GM19438 (cell line): ENCODE measurements at regions not wholly inside any gene's neighbourhood (a gene's known extent, or its start where the extent isn't known, plus 50 kb on each side); places are given as distances from the start of the nearest gene placed in this dataset.
"Not testable (repeated sequence)": the region's sequence is repeated elsewhere in the genome, so short reads cannot be mapped to it uniquely, and the experiment has no call there.

Source experiments
- ATAC-seq: cut with Tn5 transposase; IDR thresholded peaks from one replicate; pipeline ENCODE4 v1.9.1; 2021; ENCODE audit warnings: low read depth; ENCODE audit not compliant: unreplicated experiment

DNA sequence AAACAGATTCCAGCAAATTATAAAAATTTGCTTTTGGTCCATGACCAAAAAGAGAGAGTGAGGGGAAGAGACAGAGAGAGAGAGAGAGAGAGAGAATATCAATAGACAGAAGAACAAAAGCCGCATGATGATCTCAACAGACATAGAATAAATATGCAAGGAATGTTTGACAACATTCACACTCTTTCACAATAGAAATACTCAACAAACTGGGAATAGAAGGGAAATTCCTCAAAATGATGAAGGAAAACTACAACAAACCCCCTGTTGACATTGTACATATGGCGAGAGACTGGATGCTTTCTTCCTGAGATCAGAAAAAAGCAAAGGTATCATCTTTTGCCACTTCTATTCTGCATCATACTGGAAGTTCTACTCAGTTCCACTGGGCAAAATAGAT is 309.7 kb downstream of the RAD51AP2 start:
- ATAC-seq: no peak

DNA sequence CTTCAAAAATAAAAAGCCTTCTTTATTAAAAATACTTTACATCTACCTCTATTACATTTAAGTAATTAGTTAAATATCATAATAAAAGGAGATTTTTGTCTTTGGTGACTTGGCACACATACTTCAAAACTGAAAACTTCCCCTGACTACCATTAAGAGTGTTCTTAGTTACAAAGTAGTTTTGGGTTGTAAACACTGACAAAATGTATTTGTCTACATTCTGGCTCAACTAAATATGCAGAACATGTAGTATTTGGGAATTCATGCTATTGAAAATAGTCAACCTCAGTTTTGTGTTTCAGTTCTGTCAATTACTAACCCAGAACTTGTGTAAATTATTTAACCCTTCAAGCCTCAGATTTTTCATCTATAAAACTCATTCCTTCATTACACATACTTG is 311.5 kb downstream of the RAD51AP2 start:
- no peak for ATAC-seq

DNA sequence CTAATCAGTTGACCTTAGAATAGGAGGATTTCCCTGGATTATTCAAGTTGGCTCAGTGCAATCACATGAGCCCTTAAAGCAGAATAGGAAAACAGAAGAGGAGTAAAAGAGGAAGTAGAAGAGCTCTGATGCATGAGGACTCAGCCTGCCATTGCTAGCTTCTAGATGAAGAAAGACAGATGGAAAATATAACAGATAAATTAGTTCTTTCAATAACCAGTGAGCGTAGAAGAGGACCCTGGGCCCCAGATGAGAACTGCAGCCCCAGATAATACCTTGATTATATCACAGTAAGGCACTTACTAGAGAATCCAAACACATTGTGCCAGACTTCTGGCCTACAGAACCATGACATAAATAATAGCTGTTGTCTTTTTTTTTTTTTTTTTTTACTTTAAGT is 314.0 kb downstream of the RAD51AP2 start:
- ATAC-seq: peak; percentile 46

DNA sequence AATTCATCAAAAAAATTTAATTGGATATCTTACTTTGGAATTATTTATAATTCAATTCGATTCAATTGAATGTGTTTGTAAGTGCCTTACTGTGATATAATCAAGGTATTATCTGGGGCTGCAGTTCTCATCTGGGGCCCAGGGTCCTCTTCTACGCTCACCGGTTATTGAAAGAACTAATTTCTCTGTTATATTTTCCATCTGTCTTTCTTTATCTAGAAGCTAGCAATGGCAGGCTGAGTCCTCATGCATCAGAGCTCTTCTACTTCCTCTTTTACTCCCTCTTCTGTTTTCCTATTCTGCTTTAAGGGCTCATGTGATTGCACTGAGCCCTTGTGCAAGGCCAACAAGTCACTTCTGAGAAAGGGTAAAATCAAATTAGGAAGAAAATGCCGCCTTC is 315.6 kb downstream of the RAD51AP2 start:
- peak; percentile 95 for ATAC-seq

DNA sequence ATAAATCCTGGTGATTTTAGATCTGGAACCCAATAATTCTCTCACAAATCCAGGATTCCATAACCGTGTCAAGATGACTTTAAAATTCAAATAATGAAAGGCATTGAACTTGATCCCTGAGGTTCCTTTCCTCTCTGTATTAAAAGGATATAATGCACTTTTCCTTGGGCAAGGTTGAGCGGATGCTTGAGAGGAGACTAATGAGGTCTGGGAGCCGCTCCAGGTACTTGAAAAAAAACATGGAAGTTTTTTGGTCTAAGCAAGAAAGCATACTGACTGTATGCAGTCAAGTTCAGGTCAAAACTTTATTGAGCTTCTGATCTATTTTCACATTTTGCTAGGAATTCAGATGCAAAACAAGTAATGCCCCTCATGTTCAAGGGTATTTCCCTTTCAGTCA is 318.5 kb downstream of the RAD51AP2 start:
- no peak for ATAC-seq

DNA sequence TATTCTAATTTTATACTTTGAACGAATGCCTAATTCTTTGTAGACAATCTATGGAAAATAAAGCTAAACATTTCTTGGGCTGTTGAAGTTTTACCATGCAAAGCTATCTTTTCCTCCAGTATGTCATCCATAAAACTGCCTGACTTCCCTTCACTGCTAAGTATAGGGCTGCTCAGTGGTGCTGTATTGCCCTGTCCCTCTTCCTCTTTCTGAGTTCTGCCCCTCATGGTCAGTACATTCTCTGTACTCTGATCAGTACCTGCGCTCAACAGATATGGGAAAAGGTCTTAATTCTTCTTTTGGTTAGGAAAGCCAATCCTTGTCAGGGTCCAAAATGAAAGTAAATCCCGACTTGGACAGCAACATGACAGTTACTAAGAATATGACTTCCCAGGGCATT is 321.9 kb downstream of the RAD51AP2 start:
- ATAC-seq: no peak

DNA sequence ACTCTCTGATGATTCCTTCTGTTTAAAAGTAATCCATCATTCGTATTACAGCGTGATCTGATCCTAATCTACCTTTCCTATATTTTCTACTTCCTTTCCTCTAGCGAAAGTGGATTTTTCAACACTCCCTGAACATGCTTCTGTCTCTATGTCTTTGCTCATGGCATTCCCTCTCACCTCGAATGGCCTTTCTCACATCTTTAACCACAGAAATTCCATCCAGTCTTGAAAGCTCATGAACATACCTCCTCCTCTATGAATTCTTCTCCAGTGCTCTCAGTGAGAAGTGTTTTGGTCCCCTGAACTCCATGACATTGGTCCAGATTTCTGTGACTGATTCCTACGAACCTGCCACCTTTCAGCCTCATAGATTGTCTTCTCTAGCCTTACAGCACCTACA is 323.2 kb downstream of the RAD51AP2 start:
- no peak for ATAC-seq

DNA sequence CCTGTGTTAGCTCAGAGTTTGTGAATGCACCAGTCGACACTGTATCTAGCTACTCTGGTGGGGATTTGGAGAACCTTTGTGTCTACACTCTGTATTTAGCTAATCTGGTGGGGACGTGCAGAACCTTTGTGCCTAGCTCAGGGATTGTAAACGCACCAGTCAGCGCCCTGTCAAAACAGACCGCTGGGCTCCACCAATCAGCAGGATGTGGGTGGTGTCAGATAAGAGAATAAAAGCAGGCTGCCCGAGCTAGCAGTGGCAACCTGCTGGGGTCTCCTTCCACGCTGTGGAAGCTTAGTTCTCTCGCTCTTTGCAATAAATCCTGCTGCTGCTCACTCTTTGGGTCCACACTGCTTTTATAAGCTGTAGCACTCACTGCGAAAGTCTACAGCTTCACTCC is 324.2 kb downstream of the RAD51AP2 start:
- no peak for ATAC-seq

DNA sequence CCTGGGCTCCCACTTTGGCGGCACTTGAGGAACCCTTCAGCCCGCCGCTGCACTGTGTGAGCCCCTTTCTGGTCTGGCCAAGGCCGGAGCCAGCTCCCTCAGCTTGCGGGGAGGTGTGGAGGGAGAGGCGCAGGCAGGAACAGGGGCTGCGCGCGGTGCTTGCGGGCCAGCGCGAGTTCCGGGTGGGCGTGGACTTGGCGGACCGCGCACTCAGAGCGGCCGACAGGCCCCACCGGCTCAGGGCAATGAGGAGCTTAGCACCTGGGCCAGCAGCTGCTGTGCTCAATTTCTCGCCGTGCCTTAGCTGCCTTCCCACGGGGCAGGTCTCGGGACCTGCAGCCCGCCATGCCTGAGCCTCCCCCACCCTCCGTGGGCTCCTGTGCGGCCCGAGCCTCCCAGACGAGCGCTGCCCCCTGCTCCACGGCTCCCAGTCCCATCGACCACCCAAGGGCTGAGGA is 324.8 kb downstream of the RAD51AP2 start:
- not testable (repeated sequence) for ATAC-seq

DNA sequence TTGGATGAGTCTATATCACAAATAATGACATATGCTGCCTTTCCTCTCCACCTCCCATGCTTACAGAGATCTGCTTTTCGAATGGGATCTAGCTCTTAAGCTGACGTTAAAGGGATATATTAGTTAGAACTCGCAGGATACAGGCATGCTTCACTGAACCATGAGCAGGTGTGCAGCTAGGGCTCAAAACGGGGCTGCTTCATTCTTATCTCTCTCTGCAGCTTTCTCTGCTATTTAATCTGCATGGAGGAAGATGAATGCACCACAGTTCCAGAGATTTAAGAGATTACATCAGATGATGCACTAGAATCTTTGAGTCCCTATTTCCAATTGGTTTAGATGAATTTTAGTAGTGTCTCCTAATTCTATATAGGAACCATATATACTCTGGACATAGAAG is 327.0 kb downstream of the RAD51AP2 start:
- no peak for ATAC-seq

DNA sequence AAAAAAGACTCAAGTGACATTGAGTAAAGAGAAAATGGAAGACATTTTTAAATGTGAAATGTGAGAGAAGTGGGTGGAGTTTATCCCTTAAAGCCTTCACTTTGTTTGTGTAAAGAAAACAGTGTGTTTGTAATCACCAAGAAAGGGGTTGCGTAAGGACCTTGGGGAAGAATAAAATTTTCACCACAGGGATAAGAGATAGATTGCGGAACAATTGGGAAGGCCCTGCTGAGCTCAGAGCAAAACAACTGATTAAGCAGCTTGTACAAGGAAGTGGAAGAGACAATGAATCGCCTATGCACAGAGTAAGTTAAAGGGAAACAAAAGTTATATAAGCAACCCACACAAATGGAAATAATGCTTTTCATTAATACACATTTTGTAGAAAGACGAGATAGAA is 327.7 kb downstream of the RAD51AP2 start:
- no peak for ATAC-seq

DNA sequence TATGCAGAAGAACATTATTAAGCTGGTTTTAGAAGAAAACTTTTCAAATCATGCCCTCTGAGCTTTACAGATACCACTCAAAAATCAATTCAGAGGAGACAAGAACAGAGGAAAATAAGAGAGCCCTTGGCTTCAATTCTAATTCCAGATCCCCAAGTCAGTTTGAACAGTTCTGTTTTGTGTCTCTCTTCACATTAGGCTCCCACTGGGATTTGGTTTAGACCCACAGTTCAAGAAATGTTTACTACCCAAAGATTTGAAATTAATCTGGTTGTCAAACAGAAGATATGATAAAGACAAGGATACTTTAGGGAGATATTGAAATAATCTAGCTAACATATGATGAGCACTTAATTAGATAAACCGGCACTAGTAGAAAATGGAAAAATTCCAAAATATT is 329.5 kb downstream of the RAD51AP2 start:
- ATAC-seq: no peak

DNA sequence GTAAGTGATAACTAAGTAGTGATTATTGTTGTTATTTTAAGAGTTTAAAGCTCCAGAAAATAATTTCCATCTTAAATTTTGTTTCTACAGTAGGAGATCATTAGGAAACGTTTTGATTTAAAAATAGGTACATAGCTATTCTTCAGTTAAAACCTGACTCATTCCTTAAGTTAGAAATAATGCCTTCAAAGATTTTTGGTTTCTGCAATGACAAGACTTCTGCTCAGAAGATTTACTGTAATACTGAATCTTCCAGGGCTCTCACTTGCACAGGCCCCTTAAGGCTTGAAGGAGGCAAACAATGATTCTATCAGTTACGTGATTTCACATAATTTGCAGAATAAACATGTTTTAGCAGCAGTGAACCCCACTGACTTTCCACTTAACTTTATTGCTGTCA is 333.7 kb downstream of the RAD51AP2 start:
- no peak for ATAC-seq

DNA sequence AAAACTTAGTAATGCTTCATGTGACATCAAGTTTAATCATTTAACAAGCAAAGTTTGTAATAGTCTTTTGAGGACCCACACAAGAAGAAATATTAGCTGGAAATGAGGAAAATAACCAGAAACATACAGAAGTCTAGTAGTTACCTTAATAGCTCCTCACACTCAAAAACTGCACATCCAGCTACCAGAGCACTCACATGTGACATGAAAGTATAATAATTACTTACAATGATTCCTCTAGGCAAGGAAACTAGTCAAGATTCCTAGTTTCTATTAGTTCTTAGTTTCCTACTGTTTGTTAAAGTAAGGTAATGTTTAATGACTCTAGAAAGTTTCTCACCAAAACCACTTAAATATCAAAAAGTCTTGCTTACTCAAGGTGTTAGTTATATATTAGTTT is 335.8 kb downstream of the RAD51AP2 start:
- ATAC-seq: peak; percentile 61

DNA sequence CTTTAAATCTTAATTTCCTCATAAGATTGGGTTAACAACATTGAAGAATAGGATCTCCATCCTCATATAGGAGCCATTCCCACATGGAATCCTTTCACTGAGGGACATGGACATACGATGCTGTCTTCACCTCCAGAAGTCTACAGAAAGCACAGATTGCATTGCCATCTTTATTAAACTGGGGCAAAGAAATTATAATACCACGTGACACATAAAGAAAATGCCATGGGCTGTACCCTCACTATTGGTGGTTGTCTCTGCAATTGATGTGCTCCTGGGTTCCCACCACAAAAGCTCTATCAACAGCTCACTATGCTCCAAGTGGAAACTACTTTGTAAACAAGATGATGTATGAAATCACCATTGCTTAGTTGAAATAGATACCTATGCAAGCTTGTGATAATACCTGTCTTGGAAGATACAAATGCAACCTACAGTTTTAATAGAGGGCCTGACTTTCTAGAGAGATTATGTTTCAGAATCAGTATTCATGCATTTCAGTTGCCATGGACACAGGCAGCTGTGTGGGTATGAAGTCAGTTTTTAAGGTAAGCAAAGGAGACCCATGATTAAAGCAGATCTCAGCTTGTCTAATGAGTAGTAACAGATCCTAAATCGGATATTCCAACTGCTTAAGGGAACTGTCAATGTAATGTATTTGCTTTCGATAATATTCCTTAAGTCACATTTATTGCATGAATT is 337.0 kb downstream of the RAD51AP2 start:
- no peak for ATAC-seq

DNA sequence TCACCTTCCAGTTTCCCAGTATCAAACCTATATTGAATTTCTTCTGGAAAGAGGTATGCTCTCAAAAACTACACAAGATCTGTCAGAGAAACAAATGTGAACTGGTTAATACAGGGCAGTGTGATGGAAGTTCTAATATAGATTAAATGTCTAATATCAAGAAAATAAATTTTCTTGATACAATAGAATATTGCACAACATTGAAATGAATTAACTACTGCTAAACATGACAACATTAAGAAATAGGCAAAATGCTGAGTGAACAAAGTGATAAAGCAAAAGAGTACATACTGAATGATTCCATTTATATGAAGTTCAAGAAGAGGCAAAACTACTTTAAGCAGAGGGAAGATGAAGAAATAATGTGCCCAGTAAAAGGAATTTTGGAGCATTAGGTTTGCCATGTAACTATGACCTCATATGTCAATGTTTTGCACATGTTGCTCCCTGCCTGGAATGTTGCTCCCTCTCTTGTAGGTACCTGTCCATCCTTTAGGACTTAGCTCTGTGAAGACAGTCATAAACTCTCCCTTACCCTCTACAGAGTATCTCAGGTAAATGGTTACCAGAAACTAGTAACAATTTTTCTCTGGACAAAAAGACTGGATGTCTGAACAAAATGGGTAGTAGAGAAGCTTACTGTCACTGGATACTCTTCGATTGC is 339.0 kb downstream of the RAD51AP2 start:
- no peak for ATAC-seq

DNA sequence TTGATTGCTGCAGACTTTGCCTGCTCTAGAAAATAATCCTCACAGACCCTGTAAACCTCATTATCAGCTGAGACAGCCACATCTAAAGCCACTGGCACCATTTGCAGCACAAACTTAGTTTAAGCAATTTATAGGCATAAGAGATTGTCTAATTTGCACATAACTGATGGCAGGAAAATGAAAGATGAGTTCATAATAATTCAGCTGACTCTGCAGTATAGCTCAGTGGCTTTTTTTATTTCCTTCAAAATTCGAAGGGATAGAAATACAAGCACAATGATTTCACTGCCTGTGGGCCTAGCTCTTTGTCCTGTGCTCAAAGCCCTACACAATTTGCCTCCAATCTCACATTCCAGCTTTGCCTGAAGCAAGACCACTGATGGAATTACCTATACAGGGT is 341.2 kb downstream of the RAD51AP2 start:
- ATAC-seq: no peak

DNA sequence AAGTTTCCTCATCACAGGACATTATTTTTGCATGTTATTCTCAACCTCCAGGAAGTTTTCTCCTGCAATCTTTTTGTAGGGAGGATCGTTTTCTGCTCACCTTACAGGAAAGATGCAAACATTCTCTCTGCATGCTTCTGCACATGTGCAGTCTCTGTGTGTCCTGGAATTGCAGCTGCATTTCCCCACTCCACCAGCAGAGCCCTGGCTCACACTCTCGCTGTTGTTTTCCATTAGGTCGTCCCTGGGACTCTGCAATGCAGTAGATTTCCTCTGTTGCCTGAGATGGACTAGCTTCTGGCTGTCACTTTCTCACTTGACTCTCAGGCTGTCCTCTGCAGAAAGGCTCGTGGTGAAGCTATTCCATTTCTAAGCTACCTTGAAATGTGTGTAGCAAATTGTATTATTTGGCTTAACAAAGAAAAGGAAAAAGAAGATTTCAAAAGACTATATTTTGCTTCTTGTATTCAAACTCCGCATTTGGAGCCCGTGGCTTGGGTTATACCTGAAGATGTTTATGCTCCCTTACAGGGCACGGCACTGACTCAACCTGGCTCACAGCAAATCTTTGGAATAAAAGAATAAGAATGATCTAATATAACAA is 346.7 kb downstream of the RAD51AP2 start:
- peak; percentile 89 for ATAC-seq

DNA sequence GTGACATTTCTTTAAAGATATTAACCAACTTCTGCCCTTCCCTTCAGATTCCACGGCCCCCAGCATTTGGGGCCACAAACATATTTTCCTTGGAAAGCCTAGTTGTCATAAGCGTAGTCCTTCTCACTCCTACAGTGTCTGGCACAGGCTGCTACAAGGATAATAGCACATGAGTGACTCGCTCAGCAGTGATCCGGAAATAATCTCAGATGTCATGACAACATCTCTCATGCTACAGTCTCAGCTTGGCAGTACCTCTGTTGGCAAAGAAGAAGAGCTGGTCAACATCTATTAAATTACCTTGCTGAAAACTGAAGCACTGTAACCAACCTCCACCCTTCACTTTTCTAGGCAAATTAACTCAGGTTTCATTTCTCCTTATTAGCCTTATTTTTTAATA is 351.7 kb downstream of the RAD51AP2 start:
- no peak for ATAC-seq

DNA sequence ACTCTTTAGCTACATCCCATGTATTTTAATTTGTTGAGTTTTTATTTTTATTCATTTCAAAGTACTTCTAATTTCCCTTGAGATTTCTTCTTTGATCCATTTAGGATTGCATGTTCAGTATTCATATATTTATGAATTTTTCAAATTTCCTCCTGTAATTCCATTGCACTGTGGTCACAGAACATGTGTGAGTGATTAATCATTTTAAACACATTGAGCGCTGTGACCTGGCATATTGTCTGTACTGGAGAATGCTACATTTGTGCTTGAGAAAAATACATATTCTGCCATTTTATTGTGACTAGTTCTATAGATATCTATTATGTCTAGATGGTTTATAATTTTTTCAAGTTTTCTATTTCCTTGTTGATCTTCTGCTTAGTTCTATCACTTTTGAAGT is 353.7 kb downstream of the RAD51AP2 start:
- no peak for ATAC-seq

DNA sequence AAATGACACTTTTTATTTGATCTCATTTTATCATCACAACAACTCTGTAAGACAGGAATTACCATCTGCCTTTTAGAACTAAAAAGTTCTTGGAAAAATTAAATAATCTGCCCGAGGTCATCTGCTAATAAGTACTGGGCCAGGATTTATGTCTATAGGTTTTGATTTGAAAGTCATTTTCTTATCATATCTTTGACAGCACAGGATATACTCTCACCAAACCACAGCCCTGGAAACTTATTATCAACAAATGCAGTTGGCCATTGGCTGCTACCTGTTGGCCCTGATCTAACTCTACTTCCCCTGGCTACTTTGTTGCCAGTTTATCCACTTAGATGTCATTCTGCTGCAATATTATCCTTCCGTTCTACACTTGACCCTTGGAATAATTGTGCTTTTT is 354.6 kb downstream of the RAD51AP2 start:
- no peak for ATAC-seq

DNA sequence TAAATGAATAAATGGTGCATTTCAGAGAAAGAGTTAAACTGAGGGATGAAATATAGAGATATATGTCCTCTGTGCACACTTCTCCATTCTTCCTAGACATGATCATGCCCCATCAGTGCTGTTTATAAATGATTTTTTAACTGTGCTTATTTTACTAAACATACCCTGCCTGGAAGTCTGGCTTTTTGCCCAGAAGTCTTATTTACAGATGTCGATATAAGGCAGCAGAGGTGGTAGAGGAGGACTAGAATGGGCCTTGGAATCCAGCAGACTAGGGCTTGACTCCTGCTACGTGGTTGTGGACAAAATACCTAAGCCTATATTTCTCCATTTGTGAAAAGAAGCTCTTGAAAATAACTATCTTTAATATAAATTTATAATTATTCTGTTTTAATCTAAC is 355.5 kb downstream of the RAD51AP2 start:
- ATAC-seq: no peak
